Gastrocnemius medialis (tissue), 4 donors: ENCODE measurements at regions not wholly inside any gene's neighbourhood (a gene's known extent, or its start where the extent isn't known, plus 50 kb on each side); places are given as distances from the start of the nearest gene placed in this dataset.

Source experiments
- POLR2A ChIP-seq, 2 donors: fragments of 450-650 bp; IDR thresholded peaks; one replicate each; pipeline ENCODE4 v1.6.1; 2017; ENCODE audit warnings: antibody characterized with exemption in 2 of 2, mild to moderate bottlenecking in 2 of 2, moderate library complexity in 2 of 2
- TF ChIP-seq, protein P1 (sequence below), 5 experiments: fragments of 450-650 bp in 3 of 5; fragments of 200-600 bp in 2 of 5; sonication (generic) in 2 of 5; IDR thresholded peaks in 4 of 5; conservative IDR thresholded peaks in 1 of 5; 1 replicate in 4 of 5; 2 replicates in 1 of 5; pipeline ENCODE4 v1.5.1; 2016 to 2019; ENCODE audit warnings: antibody characterized with exemption in 5 of 5, mild to moderate bottlenecking in 3 of 5, moderate library complexity in 3 of 5

DNA sequence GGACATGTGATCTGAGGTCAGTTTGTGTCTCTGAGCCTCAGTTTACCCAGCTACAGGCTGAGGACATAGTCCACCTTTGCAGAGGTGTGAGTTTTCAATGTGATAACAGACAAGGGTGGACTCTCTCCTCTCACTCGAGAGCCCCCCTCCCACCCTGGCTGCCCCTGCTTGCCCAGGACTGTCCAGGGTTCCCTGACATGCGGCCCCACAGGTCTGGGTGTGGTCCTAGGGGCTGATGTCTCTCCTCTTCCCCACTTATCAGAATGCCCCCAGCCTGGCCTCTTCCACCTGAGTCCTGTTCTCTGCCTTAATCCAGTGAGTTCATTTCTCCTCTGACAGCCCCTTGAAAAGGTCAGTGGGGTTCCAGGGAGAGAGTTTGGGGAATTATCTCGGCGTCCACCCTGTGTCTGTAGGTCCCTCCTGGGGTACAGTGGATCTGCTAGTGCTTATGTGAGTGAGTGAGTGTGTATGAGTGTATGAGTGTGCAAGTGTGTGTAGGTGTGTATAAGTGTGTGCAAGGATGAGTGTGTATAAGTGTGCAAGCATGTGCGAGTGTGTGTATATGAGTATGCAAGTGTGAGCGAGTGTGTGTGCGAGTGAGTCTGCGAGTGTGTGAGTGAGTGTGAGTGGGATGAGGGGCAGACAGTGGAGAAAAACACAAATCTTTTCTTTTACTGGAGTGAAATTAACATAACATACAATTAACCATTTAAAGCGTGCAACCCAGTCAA, 175.0 kb downstream of the IRF8 start:
- TF ChIP-seq, protein P1, sequence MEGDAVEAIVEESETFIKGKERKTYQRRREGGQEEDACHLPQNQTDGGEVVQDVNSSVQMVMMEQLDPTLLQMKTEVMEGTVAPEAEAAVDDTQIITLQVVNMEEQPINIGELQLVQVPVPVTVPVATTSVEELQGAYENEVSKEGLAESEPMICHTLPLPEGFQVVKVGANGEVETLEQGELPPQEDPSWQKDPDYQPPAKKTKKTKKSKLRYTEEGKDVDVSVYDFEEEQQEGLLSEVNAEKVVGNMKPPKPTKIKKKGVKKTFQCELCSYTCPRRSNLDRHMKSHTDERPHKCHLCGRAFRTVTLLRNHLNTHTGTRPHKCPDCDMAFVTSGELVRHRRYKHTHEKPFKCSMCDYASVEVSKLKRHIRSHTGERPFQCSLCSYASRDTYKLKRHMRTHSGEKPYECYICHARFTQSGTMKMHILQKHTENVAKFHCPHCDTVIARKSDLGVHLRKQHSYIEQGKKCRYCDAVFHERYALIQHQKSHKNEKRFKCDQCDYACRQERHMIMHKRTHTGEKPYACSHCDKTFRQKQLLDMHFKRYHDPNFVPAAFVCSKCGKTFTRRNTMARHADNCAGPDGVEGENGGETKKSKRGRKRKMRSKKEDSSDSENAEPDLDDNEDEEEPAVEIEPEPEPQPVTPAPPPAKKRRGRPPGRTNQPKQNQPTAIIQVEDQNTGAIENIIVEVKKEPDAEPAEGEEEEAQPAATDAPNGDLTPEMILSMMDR (IDR thresholded peaks at IDR 0.05 in 4 of 5, conservative IDR thresholded peaks at IDR 0.05 in 1 of 5) = no peak
- no peak for TF ChIP-seq POLR2A (IDR thresholded peaks at IDR 0.05)
